HG02981 (cell line): ENCODE measurements at regions not wholly inside any gene's neighbourhood (a gene's known extent, or its start where the extent isn't known, plus 50 kb on each side); places are given as distances from the start of the nearest gene placed in this dataset.

ENCODE experiments used
- ATAC-seq: cut with Tn5 transposase; IDR thresholded peaks from one replicate; pipeline ENCODE4 v1.9.1; 2021; ENCODE audit warnings: mild to moderate bottlenecking, moderate library complexity; ENCODE audit not compliant: unreplicated experiment

DNA sequence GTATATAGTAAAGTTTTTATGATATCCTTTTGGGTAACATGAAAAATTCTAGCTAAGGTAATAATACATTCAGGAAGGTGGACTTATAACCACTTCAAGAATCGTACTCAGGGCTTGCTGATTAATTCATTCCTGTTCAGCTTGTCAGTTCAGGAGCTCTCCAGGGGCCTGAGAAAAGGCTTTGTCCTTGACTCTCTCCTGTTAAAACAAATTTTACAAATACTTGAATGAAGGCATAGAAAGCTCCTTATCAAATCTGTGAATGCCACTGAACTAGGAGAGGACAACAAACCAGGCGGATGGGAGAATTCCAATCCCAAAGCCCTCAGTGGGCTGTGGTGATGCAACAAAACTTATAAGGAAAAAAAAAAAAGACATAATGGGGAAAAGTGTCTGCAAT lies 354.5 kb upstream of the ZMIZ1 start:
- no peak for ATAC-seq

DNA sequence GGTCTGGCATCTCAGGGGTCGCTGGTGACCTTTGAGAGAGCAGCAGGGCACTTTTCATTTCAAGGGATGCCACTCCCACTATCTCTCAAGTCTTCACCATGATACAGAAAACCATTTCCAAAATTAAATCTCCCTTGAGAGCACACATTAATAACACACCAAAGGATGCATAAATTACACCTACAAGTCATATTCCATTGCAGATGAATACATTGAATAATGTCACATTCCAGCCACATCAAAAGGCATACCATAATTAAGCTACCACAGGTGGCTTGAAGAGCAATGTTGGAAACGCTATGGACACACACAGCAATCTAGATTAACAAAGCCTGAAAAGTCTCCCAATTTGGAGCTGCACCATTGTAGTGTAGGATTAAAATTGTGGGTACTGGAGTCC lies 353.3 kb upstream of the ZMIZ1 start:
- ATAC-seq: no peak

DNA sequence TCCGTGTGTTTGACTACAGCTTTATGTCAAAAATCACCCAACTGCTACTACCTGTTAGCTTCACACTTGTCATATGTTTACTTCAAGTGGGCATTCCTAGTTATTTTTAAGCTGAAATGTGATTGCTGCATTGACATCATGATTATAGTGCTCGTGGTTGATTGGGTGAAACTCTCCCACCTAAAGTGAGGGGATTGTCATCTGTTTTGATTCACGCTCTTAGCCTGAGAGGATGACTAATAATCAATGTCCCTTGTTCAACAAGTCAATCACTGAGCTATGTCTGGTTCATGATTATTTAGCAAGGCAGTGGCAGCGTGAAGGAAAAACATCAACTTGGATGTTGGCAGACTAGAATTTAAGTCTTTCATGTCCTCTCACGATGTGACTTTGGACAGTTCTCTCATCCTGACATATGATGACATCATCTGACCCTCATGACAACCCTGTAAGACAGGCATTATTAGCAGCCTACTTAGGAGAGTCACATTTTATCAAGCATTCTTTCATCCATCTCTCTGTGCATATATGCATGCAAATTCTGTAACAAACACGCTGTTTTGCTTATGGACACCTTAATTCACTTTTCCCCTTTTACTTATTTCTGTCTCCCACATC lies 352.6 kb upstream of the ZMIZ1 start:
- ATAC-seq: no peak

DNA sequence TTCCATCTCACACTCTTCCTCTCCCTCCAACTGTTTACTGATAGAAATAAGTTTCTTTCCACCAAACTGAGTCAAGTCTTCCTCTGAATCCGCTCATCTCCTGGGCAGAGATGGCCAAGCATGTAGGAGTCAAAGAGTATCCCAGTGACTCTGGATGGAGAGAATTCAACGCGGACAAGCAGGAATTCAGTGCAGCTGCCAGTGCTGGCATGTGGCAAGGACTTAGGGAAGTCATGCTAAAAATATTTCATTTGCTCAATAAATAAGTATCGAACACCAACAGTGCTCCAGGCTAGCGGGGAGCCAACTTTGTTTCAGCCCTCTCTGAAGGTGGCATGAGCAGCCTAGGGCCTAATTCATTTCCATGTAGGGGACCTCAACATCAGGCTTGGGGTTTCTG lies 351.6 kb upstream of the ZMIZ1 start:
- ATAC-seq: no peak

DNA sequence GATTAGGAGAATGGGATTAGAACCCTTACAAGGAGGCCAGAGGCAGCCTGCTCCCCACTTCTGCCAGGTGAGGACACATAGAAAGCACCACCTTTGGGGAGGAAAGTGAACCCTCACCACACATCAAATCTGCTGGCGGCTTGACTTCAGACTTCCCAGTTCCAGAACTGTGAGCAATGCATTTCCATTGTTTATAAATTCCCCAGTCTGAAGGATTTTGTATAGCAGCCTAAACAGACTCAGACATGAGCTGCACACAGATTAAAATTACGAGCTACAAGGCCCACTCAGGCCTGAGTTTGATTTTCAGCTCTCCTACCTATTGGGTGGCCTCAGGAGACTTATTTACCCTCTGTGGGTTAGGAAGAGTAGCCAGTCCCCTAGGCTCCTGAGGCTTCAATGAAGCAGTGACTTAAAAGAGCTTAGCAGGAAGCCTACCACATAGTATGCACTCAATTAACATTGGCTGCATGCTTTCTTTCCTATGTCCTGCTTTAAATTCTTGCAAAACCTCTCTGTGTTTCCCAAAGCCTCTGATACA lies 350.7 kb upstream of the ZMIZ1 start:
- no peak for ATAC-seq

DNA sequence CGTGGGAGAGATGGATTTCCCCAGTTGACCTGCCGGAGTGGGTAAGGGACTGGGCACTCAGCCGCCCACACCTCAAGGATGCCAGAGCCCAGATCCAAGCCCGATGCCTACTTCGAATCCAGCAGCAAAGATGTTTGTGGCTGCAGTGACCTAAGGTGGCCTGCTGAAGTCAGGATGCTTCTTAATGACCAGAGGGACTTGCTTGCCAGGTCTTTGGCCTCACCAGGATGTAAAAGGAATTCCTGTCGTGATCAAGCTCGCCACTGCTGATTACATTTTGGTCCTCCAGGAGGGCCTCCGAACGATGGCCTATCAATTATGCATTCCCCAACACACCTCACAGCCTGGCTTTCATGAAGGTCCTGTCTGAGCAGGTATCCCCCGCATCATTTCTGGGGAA lies 349.5 kb upstream of the ZMIZ1 start:
- ATAC-seq: no peak

DNA sequence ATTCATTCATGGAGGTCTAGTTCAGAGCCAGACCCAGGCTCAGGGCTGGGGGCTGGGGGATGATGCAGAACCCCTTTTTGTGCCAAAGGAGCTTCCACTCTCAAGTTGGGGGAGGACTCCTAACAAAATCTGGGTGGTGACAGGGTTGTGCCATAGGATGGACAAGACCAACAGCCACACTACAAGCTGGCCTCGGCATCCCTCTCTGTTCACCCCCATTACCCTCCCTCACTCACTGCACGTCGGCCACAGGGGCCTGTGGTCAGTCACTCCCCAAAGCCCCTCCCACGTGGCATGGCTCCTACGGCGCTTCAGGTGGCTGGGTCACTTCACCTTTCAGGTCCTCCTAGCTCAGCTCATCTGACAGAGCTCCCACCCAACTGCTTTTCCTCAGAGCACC lies 348.7 kb upstream of the ZMIZ1 start:
- ATAC-seq: no peak

DNA sequence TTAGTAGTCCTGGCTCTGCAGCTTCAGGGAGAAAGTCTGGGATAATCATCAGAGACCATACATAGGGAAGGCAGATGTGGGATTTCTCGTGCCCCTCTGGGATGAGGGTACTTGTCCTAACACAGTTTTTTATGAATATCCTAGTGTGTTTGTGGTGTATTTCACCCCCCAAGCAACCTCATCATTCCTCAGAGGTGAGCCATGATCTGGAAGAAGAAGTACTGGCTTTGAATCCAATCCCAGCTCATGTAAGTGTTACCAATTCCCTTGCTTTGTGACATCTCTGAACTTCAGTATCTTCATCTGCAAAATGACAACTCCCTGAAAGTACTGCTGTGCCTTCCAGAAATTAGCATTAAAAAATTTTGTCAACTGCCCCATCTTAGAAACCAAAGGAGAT lies 347.5 kb upstream of the ZMIZ1 start:
- no peak for ATAC-seq

DNA sequence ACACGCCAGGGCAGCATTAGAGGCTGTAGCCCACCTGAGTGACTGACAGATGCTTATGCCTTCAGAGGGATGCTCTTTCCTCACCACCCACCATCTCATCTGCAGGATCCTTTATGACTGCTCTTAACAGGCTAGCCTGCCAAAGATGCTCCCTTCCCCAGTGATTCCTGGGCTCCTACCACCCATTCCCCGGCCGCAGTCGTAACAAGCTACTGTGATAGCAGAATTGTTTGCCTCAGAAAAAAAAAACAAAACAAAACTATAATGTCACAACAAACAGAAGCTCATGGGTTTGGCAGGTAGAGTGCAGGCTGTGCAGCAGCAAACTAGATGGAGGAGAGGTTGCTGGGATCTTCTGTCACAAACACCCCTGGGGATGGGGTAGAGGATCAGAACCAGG lies 343.9 kb upstream of the ZMIZ1 start:
- ATAC-seq: no peak

DNA sequence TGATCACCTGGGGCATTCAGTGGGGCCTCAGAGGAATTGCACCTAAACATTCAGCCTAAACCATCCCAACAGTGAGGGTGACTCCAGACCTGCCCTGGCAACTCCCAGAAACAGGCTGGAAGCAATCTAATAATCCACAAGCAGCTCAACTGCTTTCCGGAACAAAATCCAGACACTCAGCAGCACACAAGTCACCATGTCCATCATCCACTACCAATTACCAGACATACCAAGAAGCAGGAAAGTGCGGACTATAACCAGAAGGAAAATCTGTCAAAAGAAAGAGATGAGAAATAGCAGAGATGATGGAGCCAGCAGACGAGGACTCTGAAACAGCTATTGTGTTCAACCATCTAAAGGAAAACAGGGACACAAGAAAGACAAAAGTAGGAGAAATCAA lies 342.6 kb upstream of the ZMIZ1 start:
- ATAC-seq: no peak

DNA sequence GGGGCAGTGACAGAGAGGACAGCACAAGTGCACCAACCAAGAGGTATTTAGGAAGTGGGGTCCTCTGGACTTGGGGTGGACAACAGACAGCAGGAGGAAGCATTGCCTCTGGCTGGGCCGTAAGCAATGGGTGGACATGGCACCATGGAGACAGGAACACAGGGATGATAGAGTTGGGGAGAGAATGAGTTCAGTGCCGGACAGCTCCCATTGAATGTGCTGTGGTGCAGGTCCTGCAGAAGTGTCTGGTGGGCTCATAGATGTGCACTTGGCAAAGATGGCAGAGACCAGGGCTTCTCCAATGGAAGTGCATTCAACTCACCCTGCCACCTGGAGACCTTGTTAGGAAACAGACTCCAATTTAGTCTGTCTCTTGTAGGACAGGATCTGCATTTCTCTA lies 341.5 kb upstream of the ZMIZ1 start:
- ATAC-seq: no peak

DNA sequence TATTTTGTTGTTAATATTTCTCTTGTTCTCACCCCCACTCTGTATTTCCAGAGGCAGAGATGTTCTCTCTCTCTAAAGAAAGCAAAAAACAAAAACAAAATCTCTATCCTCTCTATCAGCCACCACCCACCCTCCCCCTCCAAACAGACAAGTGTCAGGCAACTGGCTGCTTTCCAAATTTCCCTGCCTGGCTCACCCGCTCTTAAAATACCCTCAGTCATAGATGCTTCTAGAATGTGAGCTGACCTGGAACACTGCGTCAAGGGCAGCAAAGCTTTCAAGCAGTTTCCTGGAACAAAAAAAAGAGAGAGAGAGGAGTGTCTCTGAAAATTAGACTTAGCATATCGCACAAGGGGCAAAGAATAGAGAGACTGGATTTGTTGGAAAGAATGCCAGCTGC lies 341.0 kb upstream of the ZMIZ1 start:
- no peak for ATAC-seq

DNA sequence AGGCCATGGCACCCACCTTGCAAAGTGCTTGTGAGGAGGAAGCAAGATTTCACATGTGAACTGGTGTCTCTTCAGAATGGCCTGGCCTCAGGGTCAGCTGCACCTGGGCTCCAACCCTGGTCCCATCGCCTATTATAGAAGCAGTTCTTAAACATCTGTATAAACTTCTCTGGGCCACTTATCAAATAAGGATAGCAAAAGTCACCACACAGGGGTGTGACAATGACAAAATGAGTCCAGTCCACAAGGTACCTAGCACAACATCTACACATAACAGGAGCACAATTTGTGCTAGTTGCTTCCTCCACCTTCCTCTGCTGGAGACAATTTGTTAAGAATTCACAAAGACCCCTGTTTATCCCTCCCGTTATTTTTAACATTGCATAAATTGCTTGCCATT lies 340.6 kb upstream of the ZMIZ1 start:
- no peak for ATAC-seq

DNA sequence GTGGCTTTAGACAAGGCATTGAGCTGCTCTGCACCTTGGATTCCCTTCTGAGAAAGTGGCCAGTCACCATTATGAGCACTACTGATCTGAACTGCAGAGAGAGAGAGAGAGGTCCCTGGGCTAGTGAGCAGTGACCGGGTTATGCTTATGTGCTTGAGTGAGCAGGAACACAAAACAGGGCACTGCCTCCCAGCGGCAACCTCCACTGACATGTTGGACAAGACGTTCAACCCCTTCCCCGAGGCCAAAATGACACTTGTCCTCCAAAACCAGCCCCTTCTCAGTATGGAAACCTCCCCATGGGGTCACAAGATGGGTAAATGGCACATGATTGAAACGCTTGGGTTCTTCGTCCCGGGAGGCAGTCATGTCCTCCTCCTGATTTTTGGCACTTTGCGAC lies 339.4 kb upstream of the ZMIZ1 start:
- ATAC-seq: no peak

DNA sequence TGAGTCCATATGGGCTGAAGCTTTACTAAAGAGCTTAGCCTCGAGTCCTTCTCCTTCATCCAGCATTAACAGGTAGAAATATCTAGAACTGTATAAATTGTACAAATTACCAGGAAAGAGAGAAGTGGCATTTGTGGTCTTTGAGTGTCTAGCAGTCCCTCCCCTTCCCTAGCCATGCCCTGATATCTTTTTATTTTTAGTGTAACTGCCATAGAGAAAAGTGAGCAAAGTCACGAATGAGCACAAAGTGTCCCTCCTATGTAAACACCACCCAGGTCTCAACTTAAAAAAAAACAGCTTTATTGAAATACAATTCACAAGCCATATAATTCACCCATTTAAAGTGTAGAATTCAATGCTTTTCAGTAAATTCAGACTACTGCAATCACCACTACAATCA lies 339.0 kb upstream of the ZMIZ1 start:
- no peak for ATAC-seq

DNA sequence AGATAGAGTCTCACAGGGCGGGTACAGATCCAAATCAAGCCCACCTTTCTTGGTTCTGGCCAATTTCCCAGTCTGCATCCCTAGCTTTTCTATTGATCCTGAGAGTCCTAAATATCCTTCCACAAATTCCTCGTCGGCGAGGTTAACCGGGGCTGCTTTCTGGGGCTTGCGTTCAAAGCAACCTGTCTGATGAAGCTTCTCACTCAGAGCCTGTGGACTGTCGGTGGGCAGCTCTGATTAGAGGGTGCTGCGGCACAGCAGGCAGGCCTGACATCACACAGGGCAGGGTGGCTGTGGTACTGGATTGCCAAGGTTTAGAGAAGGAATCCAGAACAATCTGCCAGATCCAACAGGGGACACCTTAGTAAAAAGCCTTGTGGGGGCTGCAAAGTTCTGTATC lies 338.0 kb upstream of the ZMIZ1 start:
- ATAC-seq: no peak

DNA sequence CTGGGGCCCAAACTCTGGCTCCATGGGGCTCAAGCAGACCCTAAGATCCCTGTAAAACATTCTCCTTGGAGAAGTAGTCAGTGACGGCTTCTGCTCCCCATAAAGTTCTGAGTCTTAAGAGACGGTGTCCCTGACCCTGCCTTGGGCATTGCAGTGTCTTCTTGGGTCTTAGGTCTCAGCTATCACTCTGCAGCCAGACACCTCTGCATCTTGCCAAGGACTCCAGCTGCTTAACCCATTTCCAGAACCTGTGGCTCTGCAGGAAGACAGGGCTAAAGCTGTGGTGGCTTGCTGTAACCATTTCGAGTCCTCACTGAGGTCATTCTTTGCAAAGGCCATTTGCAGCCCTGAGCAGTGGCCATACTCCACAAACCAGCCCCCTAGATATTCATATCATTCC lies 337.1 kb upstream of the ZMIZ1 start:
- no peak for ATAC-seq

DNA sequence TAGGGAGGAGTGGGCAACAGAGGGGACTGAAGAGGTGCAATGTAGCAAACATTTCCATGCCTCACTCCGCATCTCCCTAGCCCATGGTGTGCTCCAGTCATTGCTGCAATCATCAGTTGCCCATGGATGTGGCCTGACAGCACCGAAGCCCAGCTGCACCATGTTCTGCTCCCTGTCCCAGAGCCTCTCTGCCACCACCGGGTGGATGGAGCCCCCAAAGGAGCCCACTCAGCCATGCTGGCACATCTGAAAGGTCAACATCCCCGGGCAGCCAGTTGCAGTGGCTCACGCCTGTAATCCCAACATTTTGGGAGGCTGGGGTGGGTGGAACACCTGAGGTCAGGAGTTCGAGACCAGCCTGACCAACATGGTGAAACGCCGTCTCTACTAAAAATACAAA lies 336.4 kb upstream of the ZMIZ1 start:
- no peak for ATAC-seq

DNA sequence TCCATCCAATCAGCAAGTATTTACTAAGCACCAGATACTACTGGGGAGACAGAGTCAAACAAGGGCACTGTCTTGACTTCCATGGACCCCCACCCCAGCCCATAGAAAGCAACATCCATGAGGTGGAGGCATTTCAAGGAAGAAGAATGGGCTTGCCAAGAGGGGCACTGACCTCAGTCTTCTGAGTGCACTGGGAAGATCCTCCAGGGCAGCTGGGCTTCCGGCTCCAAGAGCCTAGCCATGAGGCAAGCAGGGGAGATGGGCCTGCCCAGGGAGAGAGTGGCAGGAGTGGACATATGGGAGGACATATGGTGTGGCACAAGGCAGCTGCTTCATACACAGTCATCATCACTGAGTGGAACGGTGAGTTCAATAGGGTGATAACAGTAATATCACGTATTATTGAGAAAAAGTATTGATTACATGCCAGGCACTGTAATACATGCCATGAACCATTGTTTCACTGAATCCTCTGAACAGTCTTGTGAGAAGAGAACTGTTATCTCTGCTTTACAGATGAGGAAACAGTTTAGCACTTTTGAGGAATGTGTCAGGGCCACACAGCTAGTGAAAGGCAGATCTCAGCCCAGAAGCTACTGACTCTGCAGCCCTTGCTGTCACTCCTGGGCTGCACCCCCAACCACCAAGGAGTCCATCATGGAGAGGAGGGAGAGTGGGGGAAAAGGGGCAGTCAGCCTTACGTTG lies 331.7 kb upstream of the ZMIZ1 start:
- no peak for ATAC-seq

DNA sequence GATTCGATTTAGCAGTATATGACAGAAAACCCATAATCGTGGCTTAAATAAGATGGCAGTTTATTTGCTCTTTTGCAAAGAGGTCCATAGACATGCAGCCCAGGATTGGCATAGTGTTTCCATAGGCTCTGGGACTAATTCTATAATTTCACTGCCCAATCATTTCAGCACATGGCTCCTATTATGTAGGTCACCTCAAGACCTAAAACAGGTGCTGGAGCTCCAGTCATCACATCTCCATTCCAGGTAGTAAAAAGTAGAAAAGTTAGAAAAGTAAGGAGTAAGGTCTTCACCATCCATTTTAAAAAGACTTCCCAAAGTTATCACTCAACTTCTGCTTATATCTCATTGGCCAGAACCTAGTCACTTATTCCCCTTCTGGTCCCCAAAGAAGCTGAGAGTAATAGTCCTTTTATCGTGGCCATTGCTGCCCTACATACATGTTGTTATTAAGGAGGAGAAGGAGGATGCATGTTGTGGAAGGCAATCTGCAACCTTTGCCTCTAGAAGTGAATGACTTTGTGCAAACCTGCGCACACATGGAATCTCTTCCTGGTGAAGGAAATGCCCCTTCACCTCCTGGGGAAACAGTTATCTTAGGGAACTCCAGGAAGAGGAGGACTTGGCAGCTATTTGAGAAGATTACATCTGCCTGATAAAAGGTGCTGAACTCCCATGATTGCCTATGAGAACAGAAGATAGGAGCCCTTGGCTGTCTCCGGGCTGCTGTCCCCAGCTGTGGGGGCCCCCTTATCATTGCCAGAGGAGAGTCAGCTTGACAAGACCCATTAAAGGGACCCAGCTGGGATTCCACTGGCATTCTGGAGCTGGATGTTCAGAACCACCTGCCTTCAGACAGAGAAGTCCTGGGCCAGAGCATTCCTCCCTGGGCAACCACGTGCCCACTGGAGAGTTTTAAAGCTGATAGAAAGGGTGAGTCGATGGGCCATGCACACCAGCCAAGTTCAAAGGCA lies 330.6 kb upstream of the ZMIZ1 start:
- no peak for ATAC-seq

DNA sequence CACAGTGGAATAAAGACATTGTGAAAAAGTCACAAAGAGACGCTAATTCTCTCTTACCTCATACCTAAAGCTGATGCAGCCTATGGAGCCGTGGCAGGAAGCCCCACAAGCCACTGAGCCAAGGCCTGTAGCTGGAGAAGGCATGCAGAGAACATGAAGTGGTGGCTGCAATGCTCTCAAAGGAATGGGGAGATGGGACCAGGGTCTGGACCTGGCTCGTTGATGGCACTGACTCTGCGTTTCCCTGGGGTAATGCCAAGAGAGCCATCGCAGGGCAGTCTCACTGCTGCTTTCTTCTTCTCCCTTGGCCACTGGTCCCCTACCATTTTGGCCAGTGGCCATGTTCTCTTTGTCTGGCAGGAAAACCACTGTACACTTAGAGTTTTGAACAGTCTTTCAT lies 329.9 kb upstream of the ZMIZ1 start:
- ATAC-seq: no peak
